ENCODE measurements at regions not wholly inside any gene's neighbourhood (a gene's known extent, or its start where the extent isn't known, plus 50 kb on each side); places are given as distances from the start of the nearest gene placed in this dataset.

GRCh38 chr5:167643631-167644280 lies 647.7 kb upstream of the WWC1 start:
- DNase-seq: peak; percentile 68

DNA sequence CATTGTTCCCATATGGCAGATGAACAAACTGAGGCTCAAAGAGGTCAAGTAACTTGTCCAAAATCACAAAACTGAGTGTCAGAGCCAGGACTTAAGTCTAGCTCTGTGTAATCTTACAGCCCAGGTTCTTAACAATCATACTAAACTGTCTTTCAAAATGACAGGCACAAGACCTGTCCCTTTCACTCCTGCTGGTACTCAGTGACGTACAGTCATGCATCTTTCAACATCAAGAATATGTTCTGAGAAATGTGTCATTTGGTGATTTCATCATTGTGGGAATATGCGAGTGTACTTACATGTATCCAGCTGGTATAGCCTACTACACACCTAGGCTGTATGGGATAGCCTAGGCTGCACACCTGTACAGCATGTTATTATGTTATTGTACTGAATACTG lies 646.8 kb upstream of the WWC1 start:
- DNase-seq: no peak

DNA sequence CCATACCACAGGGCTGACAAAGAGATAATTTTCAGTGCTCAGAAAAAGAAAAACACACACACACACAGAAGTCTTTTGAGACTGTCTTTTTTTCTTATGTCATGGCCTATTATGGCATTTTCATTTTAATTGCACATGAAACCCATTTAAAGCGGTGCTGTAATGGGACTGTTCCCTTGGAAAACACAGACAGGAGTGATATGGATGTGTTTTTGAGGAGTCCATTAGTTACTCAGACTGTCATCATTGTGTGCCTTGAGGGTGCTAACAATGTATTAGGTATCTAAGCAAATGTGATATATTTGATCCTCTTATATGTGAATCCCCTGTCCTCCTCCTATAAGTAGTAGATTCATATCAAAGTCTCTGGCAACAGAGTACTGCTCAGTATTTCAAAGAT lies 642.0 kb upstream of the WWC1 start:
- no peak for DNase-seq

GRCh38 chr5:167652690-167653089 lies 638.8 kb upstream of the WWC1 start:
- DNase-seq: peak; percentile 35

DNA sequence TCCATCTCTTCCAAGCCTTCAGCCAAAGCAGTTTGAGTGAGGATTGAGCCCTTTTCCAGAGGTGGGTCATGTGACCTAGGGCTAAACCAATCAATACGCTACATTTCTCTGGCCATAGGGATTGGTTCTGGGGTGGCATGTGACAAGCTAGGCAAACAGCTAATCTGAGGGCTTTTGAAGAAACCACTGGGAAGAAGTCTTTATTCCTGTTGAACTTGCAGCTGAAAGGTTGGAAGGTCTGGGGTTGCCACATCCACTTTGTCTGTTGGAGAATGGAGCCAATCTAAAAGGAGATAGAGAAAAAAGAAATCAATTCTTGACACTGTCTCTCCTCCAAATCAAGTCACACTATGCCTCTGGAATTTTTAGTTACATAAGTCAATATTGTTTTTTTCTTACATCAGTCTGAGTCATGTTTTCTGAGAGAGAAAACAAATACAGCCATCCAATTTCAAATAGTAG lies 637.8 kb upstream of the WWC1 start:
- no peak for DNase-seq

DNA sequence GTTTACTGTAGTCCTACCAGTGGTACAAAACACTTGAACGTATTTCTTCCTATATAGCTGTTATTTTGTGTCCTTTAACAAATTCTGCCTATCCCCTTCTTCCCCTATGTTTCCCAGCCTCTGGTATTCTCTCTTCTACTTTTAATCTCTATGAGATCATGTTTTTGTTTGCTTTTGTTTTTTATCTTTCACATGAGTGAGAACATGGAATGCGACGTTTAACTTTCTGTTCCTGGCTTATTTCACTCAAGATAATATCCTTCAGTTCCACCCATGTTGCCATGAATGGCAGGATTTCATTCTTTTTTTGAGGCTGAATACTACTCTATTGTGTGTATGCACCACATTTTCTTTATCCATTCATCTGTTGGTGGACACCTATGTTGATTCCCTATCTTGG lies 634.4 kb upstream of the WWC1 start:
- no peak for DNase-seq

- DNase-seq: peak; percentile 48
These were observed 632.6 kb upstream of the WWC1 start for GRCh38 chr5:167658889-167659288.

DNA sequence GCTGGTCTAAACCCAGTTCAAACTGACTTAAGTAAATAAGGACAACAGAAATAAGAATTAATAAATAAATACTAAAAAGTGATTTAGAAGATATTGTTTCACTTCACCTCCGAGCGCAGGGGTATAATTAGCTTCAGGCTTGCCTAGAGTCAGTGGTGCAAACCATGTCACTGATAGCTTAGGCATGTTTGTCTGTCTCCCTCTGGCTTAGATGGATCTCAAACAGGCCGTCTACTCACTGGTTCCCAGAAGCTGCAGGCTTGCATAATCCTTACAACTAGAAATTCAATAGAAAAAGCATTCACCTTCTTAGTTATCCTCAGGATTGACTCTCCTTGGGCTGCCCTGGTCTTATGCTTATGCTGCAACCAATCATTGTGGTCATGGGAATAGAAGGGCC lies 629.8 kb upstream of the WWC1 start:
- no peak for DNase-seq

DNA sequence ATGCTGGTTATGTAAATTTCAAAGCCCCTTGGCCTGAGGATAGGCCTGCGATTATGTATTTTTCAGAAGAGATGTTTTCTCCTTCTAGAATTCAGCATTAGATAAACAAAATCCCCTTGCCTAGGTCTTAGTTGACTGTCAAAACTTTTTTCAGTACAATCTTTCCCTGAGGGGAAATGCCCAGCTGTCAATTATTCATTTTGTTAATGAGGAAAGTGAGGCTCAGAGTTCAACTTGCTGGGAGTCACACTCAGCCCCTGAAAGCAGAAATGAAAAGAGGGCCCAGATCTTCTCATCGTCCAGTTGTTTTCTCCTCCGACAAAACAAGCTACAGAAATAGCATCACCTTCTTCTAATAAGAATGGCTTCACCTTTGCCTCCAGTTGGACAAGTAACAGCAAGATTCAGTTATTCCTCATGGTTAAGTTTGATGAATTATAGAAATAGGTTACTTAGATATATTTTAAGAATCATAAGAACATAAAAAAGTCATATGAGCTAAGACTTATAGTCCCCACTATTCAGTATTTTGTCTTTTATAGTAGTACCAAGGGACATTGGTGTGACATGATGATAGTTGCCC lies 627.1 kb upstream of the WWC1 start:
- DNase-seq: no peak

- no peak for DNase-seq
These were observed 625.5 kb upstream of the WWC1 start for GRCh38 chr5:167665841-167666375.

GRCh38 chr5:167671176-167671575 lies 620.3 kb upstream of the WWC1 start:
- DNase-seq: peak; percentile 78

- DNase-seq: no peak
These were observed 617.5 kb upstream of the WWC1 start for GRCh38 chr5:167673942-167674341.

DNA sequence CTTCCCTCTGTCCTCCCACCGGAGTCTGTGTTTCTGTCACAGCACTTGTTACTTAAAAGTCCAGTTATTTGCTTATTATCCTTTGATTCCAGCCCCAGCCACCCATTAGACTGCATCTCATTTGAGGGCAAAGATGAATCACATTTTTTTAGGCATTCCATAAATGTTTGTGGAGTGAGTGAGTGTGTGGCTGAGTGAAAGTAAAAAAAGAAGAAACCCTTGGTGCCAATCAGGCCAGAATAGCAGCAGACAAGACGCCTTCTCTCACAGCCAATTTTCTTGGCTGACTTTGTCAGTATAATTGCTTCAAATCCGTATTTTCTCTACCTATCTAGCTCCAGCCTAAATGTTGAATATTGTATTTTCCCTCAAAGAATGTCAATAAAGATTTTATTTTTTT lies 613.0 kb upstream of the WWC1 start:
- DNase-seq: no peak

DNA sequence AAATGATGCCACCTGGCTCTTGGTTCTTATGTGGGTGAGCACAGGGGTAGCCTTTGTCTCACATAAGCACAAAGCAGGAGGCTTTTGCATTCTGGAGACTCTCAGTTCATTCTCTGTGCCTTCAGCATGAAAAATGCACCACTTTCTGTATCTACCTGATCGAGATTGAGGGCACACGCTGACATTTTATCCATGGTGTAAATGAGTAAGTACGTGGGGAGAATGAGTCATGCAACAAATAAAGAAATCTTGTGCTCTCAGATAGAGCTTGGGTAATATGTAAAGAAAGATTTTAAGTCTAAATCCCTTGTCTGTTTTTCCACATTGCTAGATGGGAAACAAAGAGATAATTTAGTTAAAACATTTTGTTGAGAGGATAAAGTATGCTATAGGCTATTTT lies 607.2 kb upstream of the WWC1 start:
- DNase-seq: no peak

GRCh38 chr5:167688341-167689130 lies 602.9 kb upstream of the WWC1 start:
- peak; percentile 35 for DNase-seq

GRCh38 chr5:167694325-167695147 lies 596.9 kb upstream of the WWC1 start:
- DNase-seq: no peak

GRCh38 chr5:167696558-167697314 lies 594.7 kb upstream of the WWC1 start:
- DNase-seq: no peak

- DNase-seq: peak; percentile 100
These were observed 592.0 kb upstream of the WWC1 start for GRCh38 chr5:167699432-167699831.

DNA sequence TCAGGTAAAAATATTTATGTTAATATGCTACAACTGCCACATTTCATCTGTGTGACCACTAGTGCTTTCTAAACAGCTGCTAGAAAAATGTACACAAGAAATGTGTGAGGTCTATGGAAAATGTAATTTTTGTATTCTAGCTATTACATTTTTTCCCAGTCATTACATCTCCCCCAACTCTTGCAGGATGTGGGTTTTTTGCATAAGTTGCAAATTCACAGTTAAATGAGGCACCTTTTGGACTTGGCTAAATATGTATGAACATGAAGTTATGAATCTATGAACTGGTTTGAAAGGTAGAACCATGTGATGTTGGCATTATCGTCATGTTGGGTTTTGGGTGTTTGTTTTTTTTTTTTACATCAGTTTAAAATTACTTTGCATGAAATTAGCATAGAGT lies 590.4 kb upstream of the WWC1 start:
- DNase-seq: peak; percentile 40

DNA sequence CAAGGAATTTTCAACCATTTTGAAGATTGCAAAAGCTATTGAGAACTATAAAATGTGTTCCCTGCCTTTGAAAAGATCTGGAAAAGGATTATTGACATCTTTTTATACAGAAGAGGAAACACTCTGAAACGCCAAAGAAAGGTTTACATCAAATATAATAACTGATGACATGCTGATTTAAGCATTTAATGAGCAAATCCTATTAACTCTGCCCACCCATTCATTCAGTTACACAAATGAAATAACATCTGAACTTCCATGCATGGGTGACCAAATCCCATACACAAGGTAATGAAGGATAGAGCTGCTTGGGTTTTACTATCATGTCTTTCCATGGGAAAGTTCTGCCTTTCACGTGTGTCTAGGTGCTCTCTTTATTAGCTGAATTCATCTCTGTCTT lies 589.4 kb upstream of the WWC1 start:
- no peak for DNase-seq

- DNase-seq: peak; percentile 33
These were observed 583.0 kb upstream of the WWC1 start for GRCh38 chr5:167708449-167708848.

- no peak for DNase-seq
These were observed 581.8 kb upstream of the WWC1 start for GRCh38 chr5:167709625-167710024.

Data from fibroblast of skin of abdomen (primary cell).